MCF 10A (cell line): ENCODE measurements at regions not wholly inside any gene's neighbourhood (a gene's known extent, or its start where the extent isn't known, plus 50 kb on each side); places are given as distances from the start of the nearest gene placed in this dataset.

Experiments used
- BruUV-seq: library from RNA; stranded (reverse); fragments of 400-500 nt; replicated peaks from 2 replicates; lab custom pipeline; 2021; lab: Mats Ljungman, UMichigan
- CTCF ChIA-PET: fragments of 300-600 bp; sonication (Branson Sonifier 250); formaldehyde crosslinking; extraction: SDS; loops from one replicate; lab custom pipeline; 2021; ENCODE audit warnings: antibody characterized with exemption, inconsistent platforms; lab: Yijun Ruan, JAX
- POLR2A ChIA-PET: fragments of 300-600, 350-650 bp; sonication (Branson Sonifier 250); formaldehyde crosslinking; extraction: SDS; loops from one replicate; lab custom pipeline; 2020; ENCODE audit warnings: antibody characterized with exemption, inconsistent platforms; lab: Yijun Ruan, JAX
- DNase-seq: peaks from one replicate; pipeline ENCODE4 v3.0.0-alpha.2; 2018; ENCODE audit not compliant: unreplicated experiment
- H3K27ac Mint-ChIP-seq: one replicate; pipeline ENCODE4 v1.8.0; 2022; ENCODE audit warnings: mild to moderate bottlenecking, low read depth, mixed read lengths; ENCODE audit not compliant: unreplicated experiment
- H3K27me3 Mint-ChIP-seq: one replicate; pipeline ENCODE4 v1.8.0; 2022; ENCODE audit warnings: mixed read lengths; ENCODE audit not compliant: insufficient read depth, unreplicated experiment
- H3K36me3 Mint-ChIP-seq: one replicate; pipeline ENCODE4 v1.8.0; 2022; ENCODE audit warnings: mild to moderate bottlenecking, moderate library complexity, mixed read lengths; ENCODE audit not compliant: insufficient read depth, unreplicated experiment
- H3K4me1 Mint-ChIP-seq: one replicate; pipeline ENCODE4 v1.8.0; 2022; ENCODE audit warnings: mixed read lengths; ENCODE audit not compliant: insufficient read depth, unreplicated experiment
- H3K4me3 Mint-ChIP-seq: one replicate; pipeline ENCODE4 v1.8.0; 2022; ENCODE audit warnings: mild to moderate bottlenecking, moderate library complexity, mixed read lengths; ENCODE audit not compliant: unreplicated experiment
- H3K9me3 Mint-ChIP-seq: one replicate; pipeline ENCODE4 v1.8.0; 2022; ENCODE audit warnings: mixed read lengths; ENCODE audit not compliant: unreplicated experiment
- CTCF ChIP-seq: fragments of 200-600 bp; IDR thresholded peaks from one replicate; pipeline ENCODE4 v1.8.0; 2022; ENCODE audit warnings: antibody characterized with exemption, mild to moderate bottlenecking; ENCODE audit not compliant: unreplicated experiment
- intact Hi-C: fragments of 100-400 bp; cut with micrococcal nuclease; formaldehyde crosslinking; loops from 2 replicates; pipeline ENCODE4 v1.14.1; 2022

GRCh38 chr2:161039071-161039470, 121.2 kb upstream of the TANK start:
- ChIA-PET POLR2A (interaction anchor here (0.8 kb wide), 1 partner anchor 12 kb away, joined by 3 read pairs; no protein-coding TSS in a partner anchor), CTCF (interaction anchor here (0.6 to 2.4 kb wide), 2 partner anchors 24 to 662 kb away, joined by 3 to 11 read pairs; no protein-coding TSS in a partner anchor)
- BruUV-seq, result no TSS peak
- intact Hi-C loops, result no loop called here
- H3K4me3 Mint-ChIP-seq, result no peak overlapping the region
- H3K4me1 Mint-ChIP-seq, result no peaks in the 10 kb centered on the region
- no peaks in the 10 kb centered on the region for H3K36me3 Mint-ChIP-seq
- no peaks in the 10 kb centered on the region for H3K9me3 Mint-ChIP-seq
- no peaks in the 10 kb centered on the region for H3K27me3 Mint-ChIP-seq
- no peak for DNase-seq
- H3K27ac Mint-ChIP-seq, result no peak overlapping the region
- TF ChIP-seq CTCF, result no peak

- H3K36me3 Mint-ChIP-seq, result no peaks in the 10 kb centered on the region
- no peak overlapping the region for H3K27ac Mint-ChIP-seq
- DNase-seq, result no peak
- intact Hi-C loops, result no loop called here
- no peaks in the 10 kb centered on the region for H3K9me3 Mint-ChIP-seq
- H3K4me1 Mint-ChIP-seq, result peaks cover 6% of the 10 kb centered on the region
- TF ChIP-seq CTCF, result no peak
- H3K27me3 Mint-ChIP-seq, result no peaks in the 10 kb centered on the region
- CTCF ChIA-PET, result interaction anchor here (0.7 to 2.4 kb wide), 2 partner anchors 17 to 22 kb away, joined by 3 to 6 read pairs; no protein-coding TSS in a partner anchor
- BruUV-seq, result no TSS peak
- no peak overlapping the region for H3K4me3 Mint-ChIP-seq
- POLR2A ChIA-PET, result interaction anchor here (0.7 kb wide), 1 partner anchor 368 kb away, joined by 3 read pairs; no protein-coding TSS in a partner anchor
These were observed 118.9 kb upstream of the TANK start for GRCh38 chr2:161041356-161041755.

- Mint-ChIP-seq H3K36me3 (no peaks in the 10 kb centered on the region), H3K4me3 (no peak overlapping the region), H3K27ac (no peak overlapping the region), H3K27me3 (no peaks in the 10 kb centered on the region), H3K4me1 (peaks cover 6% of the 10 kb centered on the region), H3K9me3 (no peaks in the 10 kb centered on the region)
- DNase-seq, result no peak
- intact Hi-C loops, result no loop called here
- ChIA-PET CTCF (interaction anchor here (0.5 to 2.4 kb wide), 3 partner anchors 12 to 64 kb away, joined by 3 to 6 read pairs (median 4); no protein-coding TSS in a partner anchor), POLR2A (no interaction called here)
- TF ChIP-seq CTCF, result no peak
- no TSS peak for BruUV-seq
These were observed 117.1 kb upstream of the TANK start for GRCh38 chr2:161042990-161043625.

GRCh38 chr2:161044095-161044865, 115.9 kb upstream of the TANK start:
- CTCF ChIA-PET, result interaction anchor here (1.5 kb wide), 1 partner anchor 19 kb away, joined by 7 read pairs; no protein-coding TSS in a partner anchor
- peaks cover 6% of the 10 kb centered on the region for H3K4me1 Mint-ChIP-seq

More at GRCh38 chr2:161044095-161044865, 115.9 kb upstream of the TANK start:
- no peak for DNase-seq
- POLR2A ChIA-PET, result no interaction called here
- no TSS peak for BruUV-seq
- no peaks in the 10 kb centered on the region for H3K36me3 Mint-ChIP-seq
- intact Hi-C loops, result no loop called here
- no peak for TF ChIP-seq CTCF
- no peak overlapping the region for H3K27ac Mint-ChIP-seq
- no peaks in the 10 kb centered on the region for H3K27me3 Mint-ChIP-seq
- no peaks in the 10 kb centered on the region for H3K9me3 Mint-ChIP-seq
- H3K4me3 Mint-ChIP-seq, result no peak overlapping the region
